GM21360 (cell line): ENCODE measurements at regions not wholly inside any gene's neighbourhood (a gene's known extent, or its start where the extent isn't known, plus 50 kb on each side); places are given as distances from the start of the nearest gene placed in this dataset.

Source experiments
- ATAC-seq: cut with Tn5 transposase; IDR thresholded peaks from one replicate; pipeline ENCODE4 v1.9.1; 2021; ENCODE audit warnings: mild to moderate bottlenecking, moderate library complexity; ENCODE audit not compliant: unreplicated experiment

- no peak for ATAC-seq
Observed at GRCh38 chr5:120738568-120738967, 274.5 kb downstream of the PRR16 start.

GRCh38 chr5:120740989-120741388 is 276.9 kb downstream of the PRR16 start:
- ATAC-seq, result no peak

- no peak for ATAC-seq
Observed at GRCh38 chr5:120748474-120748873, 284.4 kb downstream of the PRR16 start.

- no peak for ATAC-seq
Observed at GRCh38 chr5:120749737-120750136, 285.6 kb downstream of the PRR16 start.

GRCh38 chr5:120759587-120759986 is 295.5 kb downstream of the PRR16 start:
- no peak for ATAC-seq

- ATAC-seq, result no peak
Observed at GRCh38 chr5:120761986-120762385, 297.9 kb downstream of the PRR16 start.

- ATAC-seq, result no peak
Observed at GRCh38 chr5:120765189-120765588, 301.1 kb downstream of the PRR16 start.

GRCh38 chr5:120767178-120767820 is 303.2 kb downstream of the PRR16 start:
- no peak for ATAC-seq

- no peak for ATAC-seq
Observed at GRCh38 chr5:120769312-120769872, 305.3 kb downstream of the PRR16 start.

- no peak for ATAC-seq
Observed at GRCh38 chr5:120771202-120771601, 307.1 kb downstream of the PRR16 start.

- ATAC-seq, result no peak
Observed at GRCh38 chr5:120778491-120779484, 314.7 kb downstream of the PRR16 start.

GRCh38 chr5:120779674-120780073 is 315.6 kb downstream of the PRR16 start:
- ATAC-seq, result no peak

GRCh38 chr5:120788481-120788880 is 324.4 kb downstream of the PRR16 start:
- ATAC-seq, result no peak

- ATAC-seq, result no peak
Observed at GRCh38 chr5:120789918-120790317, 325.8 kb downstream of the PRR16 start.

GRCh38 chr5:120790339-120790738 is 326.2 kb downstream of the PRR16 start:
- ATAC-seq, result no peak

- no peak for ATAC-seq
Observed at GRCh38 chr5:120792477-120792876, 328.4 kb downstream of the PRR16 start.

GRCh38 chr5:120794121-120794520 is 330.0 kb downstream of the PRR16 start:
- ATAC-seq, result no peak

GRCh38 chr5:120803282-120803681 is 339.2 kb downstream of the PRR16 start:
- ATAC-seq, result no peak

- no peak for ATAC-seq
Observed at GRCh38 chr5:120805131-120805530, 341.0 kb downstream of the PRR16 start.

- no peak for ATAC-seq
Observed at GRCh38 chr5:120806202-120806601, 342.1 kb downstream of the PRR16 start.

- no peak for ATAC-seq
Observed at GRCh38 chr5:120808135-120808534, 344.0 kb downstream of the PRR16 start.

- ATAC-seq, result no peak
Observed at GRCh38 chr5:120808606-120809005, 344.5 kb downstream of the PRR16 start.
